Activated CD8-positive, alpha-beta T cell treated with anti-CD3 and anti-CD28 coated beads, Interleukin-2, amount 10 ng/mL, durations not matched to agents 7 days and 5 days (primary cell): ENCODE measurements at regions not wholly inside any gene's neighbourhood (a gene's known extent, or its start where the extent isn't known, plus 50 kb on each side); places are given as distances from the start of the nearest gene placed in this dataset.

ENCODE experiments used
- ATAC-seq: fragments of 150-1000 bp; cut with Tn5 transposase; one replicate; pipeline ENCODE4 v1.10.0; 2021; ENCODE audit warnings: moderate library complexity
- CTCF ChIA-PET: fragments of 350-600 bp; sonication (Branson Sonifier 250); formaldehyde crosslinking; loops from one replicate; lab custom pipeline; 2021; ENCODE audit warnings: antibody characterized with exemption; lab: Charles Lee
- POLR2A ChIA-PET: fragments of 350-600 bp; sonication (Branson Sonifier 250); formaldehyde crosslinking; loops from one replicate; lab custom pipeline; 2021; ENCODE audit warnings: antibody characterized with exemption; lab: Charles Lee
- DNase-seq: peaks from one replicate; pipeline ENCODE4 v3.0.0-alpha.2; 2020
- H3K27ac Mint-ChIP-seq: one replicate; pipeline ENCODE4 v1.8.0; 2021; ENCODE audit warnings: mild to moderate bottlenecking, mixed read lengths
- H3K27me3 Mint-ChIP-seq: one replicate; pipeline ENCODE4 v1.8.0; 2021; ENCODE audit warnings: low read depth, mixed read lengths
- H3K36me3 Mint-ChIP-seq: one replicate; pipeline ENCODE4 v1.8.0; 2021; ENCODE audit warnings: low read depth, mixed read lengths
- H3K4me1 Mint-ChIP-seq: one replicate; pipeline ENCODE4 v1.8.0; 2021; ENCODE audit warnings: low read depth, mixed read lengths
- H3K4me3 Mint-ChIP-seq: one replicate; pipeline ENCODE4 v1.8.0; 2021; ENCODE audit warnings: mild to moderate bottlenecking, mixed read lengths
- H3K9me3 Mint-ChIP-seq: one replicate; pipeline ENCODE4 v1.8.0; 2022; ENCODE audit warnings: mixed read lengths; ENCODE audit not compliant: insufficient read depth

DNA sequence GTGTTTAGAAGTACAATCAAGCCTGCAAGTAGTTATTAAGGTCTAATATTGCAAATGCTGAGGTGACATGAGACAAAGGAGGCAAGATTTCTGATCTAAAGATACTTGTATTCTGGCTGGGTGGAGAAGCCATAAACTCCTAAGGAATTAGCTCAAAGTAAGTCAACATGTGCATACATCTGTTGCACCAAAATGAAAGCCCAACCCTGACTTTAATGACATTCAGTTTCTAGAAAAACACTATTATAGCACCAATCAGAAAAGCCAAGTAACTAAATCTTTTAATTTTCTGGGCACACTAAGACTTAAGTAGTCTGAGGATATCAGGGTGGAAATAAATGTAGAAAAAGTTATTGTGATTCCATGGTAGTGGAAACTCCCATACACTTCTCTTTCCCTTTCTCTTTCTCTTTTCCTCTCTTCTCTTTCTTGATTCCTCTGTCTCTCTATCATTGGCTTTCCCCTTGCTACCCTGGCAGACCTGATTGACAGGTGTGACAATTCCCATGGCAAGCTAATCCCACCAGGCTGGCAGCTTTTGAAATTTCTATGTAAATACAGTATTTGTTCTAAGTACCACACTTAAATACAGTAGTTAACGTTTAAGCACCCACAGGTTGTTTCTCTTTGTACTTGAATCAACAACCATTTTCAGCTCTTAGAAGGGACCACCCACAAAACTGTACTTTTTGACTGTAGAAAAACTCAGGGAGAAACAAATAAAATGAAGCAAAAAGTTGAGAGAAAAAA lies 528.4 kb upstream of the SEMA6D start:
- DNase-seq (no peak), ATAC-seq (no peak)
- peaks cover 2% of the 10 kb centered on the region for H3K36me3 Mint-ChIP-seq
- H3K27ac Mint-ChIP-seq = no peak overlapping the region
- H3K9me3 Mint-ChIP-seq = no peaks in the 10 kb centered on the region
- no peak overlapping the region for H3K4me3 Mint-ChIP-seq
- POLR2A ChIA-PET = no interaction called here
- H3K27me3 Mint-ChIP-seq = peaks cover 15% of the 10 kb centered on the region
- H3K4me1 Mint-ChIP-seq = peaks cover 5% of the 10 kb centered on the region
- CTCF ChIA-PET = interaction anchor here (1.3 kb wide), 1 partner anchor 531 kb away, joined by 3 read pairs; no protein-coding TSS in a partner anchor

DNA sequence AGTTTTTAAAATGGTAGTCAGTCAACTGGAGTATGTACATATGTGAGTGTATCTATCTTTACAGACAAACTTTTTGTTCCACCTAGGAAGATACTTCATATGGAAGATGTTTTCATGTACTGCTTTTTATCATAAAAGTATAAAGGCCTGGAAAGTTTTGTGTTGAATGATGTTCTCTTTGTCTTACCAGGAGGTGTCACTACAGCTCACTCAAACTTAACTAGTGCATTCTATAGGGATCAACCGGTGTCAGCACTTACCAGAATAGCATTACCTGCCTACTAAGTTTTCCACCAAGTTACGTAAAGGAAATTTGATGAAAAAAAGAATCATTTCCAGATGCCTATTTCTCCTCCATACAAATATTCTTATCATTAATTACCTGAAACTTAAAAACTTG lies 522.6 kb upstream of the SEMA6D start:
- no peaks in the 10 kb centered on the region for H3K27me3 Mint-ChIP-seq

DNA sequence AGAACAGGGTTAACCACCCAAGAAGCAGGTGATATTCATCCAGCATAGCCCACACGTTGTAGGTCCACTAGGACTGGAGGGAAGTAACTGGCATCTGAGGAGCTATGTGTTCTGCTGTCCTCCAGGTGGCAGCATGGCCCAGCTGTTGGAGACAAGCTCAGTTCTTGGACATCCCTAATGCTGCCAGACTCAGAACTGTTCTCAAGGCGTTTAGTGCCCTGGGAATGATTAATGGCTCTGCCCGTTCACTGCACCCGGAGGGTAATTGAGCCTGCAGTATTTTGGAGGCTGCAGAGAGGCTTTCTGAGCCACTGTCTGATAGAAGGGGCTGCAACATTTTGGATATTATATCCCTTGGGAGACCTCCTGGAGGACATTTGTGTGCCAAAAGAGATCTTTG lies 521.3 kb upstream of the SEMA6D start:
- ChIA-PET CTCF (interaction anchor here (0.5 to 2.0 kb wide), 10 partner anchors 18 to 1622 kb away, joined by 3 to 23 read pairs (median 4); no protein-coding TSS in a partner anchor), POLR2A (no interaction called here)
- DNase-seq (peak; percentile 58), ATAC-seq (no peak)
- Mint-ChIP-seq H3K27me3 (no peaks in the 10 kb centered on the region), H3K4me3 (no peak overlapping the region), H3K9me3 (no peaks in the 10 kb centered on the region), H3K27ac (no peak overlapping the region), H3K4me1 (no peaks in the 10 kb centered on the region), H3K36me3 (no peaks in the 10 kb centered on the region)

More for the DNA sequence above, 522.6 kb upstream of the SEMA6D start:
- no peaks in the 10 kb centered on the region for H3K9me3 Mint-ChIP-seq
- POLR2A ChIA-PET = no interaction called here
- no peak overlapping the region for H3K4me3 Mint-ChIP-seq
- H3K4me1 Mint-ChIP-seq = no peaks in the 10 kb centered on the region
- DNase-seq (no peak), ATAC-seq (no peak)
- CTCF ChIA-PET = interaction anchor here (1.4 kb wide), 2 partner anchors 793 to 795 kb away, joined by 3 read pairs; no protein-coding TSS in a partner anchor
- no peak overlapping the region for H3K27ac Mint-ChIP-seq
- no peaks in the 10 kb centered on the region for H3K36me3 Mint-ChIP-seq

DNA sequence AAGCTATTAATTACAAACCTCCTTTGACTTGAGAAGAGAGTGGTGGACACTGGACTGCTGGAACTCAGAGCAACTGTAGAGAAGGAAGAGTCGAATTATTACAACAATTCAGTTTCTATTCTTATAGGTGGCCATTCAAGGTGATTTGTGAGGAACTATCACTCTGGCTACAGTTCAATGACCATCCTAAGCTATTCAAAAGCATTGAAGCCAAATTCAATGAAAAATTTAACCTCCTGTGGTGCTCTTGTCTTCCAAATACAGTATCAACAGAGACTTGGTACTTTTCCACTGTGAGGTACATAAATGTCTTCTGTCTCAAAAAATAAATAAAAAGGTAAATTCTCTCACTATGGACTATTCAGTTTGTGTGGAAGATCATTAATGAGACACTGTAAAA lies 513.3 kb upstream of the SEMA6D start:
- no peaks in the 10 kb centered on the region for H3K27me3 Mint-ChIP-seq
- ChIA-PET POLR2A (no interaction called here), CTCF (no interaction called here)
- H3K36me3 Mint-ChIP-seq = no peaks in the 10 kb centered on the region
- ATAC-seq (no peak), DNase-seq (no peak)
- H3K4me3 Mint-ChIP-seq = no peak overlapping the region
- H3K27ac Mint-ChIP-seq = no peak overlapping the region
- H3K4me1 Mint-ChIP-seq = no peaks in the 10 kb centered on the region
- H3K9me3 Mint-ChIP-seq = no peaks in the 10 kb centered on the region

DNA sequence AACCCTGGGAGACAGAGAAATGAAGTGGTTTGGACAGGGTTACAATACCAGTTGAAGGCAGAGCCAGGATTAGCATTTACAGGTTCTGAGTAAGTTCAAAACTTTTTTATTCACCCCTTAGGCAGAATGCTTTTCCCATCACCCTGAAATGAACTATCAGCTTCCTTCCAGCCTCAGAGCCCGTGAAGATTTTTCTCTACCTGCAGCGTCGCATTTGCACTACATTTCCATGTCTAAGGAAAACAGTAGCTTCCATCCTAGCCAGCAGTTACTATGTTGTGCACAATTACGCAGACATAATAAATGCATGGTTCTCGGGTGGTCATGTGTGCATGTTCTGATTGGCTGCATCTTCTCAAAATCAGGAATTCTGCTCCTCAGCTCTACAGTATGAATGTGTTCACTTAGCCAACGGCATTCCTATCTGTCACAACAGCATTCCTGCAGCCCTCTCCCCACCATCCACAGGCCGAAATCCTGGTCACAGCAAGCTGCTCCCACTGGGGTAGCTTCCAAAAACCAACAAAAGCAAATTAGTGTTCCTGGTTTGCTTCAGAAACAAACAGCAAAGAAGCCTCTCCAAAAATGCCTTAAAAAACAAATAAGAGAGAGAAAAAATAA lies 510.8 kb upstream of the SEMA6D start:
- H3K27ac Mint-ChIP-seq = no peak overlapping the region
- CTCF ChIA-PET = no interaction called here
- H3K9me3 Mint-ChIP-seq = no peaks in the 10 kb centered on the region
- POLR2A ChIA-PET = no interaction called here
- ATAC-seq (no peak), DNase-seq (no peak)
- H3K36me3 Mint-ChIP-seq = no peaks in the 10 kb centered on the region
- H3K27me3 Mint-ChIP-seq = no peaks in the 10 kb centered on the region
- H3K4me1 Mint-ChIP-seq = no peaks in the 10 kb centered on the region
- H3K4me3 Mint-ChIP-seq = no peak overlapping the region

DNA sequence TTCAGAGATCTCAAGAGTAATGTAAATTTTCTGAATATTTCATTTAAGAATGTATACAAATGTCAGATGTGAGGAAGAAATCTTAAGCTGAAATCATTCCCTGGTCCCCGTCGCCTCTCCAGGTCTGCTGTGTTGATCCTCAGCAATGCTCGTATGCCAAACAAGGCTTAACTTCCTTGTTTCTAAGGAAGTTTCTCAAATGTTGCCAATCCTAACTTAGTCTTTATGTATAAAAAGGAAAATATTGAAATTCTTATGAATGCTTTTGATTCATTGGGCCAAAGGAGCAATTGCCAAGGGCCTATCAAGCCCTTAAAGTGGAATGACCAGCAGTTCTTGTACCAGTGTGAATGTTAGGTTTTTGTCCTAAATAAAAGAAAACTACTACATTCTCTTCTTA lies 507.7 kb upstream of the SEMA6D start:
- H3K9me3 Mint-ChIP-seq = no peaks in the 10 kb centered on the region
- H3K4me3 Mint-ChIP-seq = no peak overlapping the region
- CTCF ChIA-PET = no interaction called here
- ATAC-seq = no peak
- H3K27me3 Mint-ChIP-seq = no peaks in the 10 kb centered on the region
- no peak overlapping the region for H3K27ac Mint-ChIP-seq
- DNase-seq = no peak
- POLR2A ChIA-PET = no interaction called here
- no peaks in the 10 kb centered on the region for H3K36me3 Mint-ChIP-seq
- H3K4me1 Mint-ChIP-seq = no peaks in the 10 kb centered on the region

DNA sequence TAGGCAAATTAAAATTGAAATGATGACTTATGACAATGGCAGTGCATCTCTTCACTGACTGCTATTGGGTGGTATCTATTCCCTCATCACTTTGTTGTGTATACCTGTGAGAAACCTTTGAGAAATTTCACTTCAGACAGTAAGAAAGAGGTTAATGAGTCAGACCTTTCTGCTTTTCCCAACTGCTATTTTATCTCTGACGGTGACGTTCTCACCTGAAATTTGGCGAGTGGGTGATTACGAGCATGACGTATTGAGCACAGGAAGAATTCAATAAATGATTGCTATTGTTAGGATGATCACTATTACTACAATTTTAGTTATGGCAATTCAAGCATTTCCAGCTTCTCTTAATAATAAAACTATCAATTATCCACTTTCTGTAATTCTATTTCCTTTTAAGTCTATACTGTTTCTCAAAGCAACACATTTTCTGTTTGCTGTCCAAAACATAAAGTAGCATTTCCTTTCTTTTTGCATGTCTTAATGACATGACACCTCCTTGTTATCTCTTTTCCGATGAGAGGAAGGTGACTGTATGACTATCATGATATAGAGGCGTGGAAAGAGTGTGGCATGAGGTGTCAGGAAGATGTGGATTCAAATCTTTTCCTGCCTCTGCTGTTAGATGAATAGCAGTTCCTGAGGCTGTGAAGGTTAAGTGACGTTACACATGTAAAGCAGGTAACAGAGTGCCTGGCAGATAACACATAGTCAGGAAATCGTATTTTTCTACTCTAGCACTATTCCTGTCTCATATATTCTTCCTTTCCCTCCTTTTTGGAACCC lies 504.9 kb upstream of the SEMA6D start:
- ATAC-seq (no peak), DNase-seq (no peak)
- POLR2A ChIA-PET = no interaction called here
- H3K9me3 Mint-ChIP-seq = no peaks in the 10 kb centered on the region
- H3K36me3 Mint-ChIP-seq = no peaks in the 10 kb centered on the region
- no peak overlapping the region for H3K4me3 Mint-ChIP-seq
- CTCF ChIA-PET = no interaction called here
- no peaks in the 10 kb centered on the region for H3K27me3 Mint-ChIP-seq
- H3K4me1 Mint-ChIP-seq = no peaks in the 10 kb centered on the region
- H3K27ac Mint-ChIP-seq = no peak overlapping the region

DNA sequence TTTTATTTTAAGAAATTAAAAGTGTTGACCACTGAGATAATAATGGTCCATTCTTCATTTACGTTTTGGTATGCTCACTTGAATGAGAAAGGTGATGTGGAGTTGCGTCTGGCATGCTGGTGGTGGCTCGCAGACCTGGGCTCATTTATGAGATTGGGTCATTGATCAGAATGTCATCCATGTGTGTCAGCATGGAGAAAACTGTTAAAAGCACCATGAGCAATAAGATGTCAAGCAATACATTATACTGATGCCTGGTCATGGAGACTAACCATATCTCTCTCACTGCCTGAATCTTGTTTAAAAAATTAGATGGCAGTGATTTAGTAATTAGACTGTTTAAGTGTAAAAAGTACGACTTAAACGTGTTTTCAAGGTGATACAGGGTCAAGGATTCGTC lies 503.4 kb upstream of the SEMA6D start:
- no peaks in the 10 kb centered on the region for H3K36me3 Mint-ChIP-seq
- ATAC-seq (no peak), DNase-seq (no peak)
- H3K27ac Mint-ChIP-seq = no peak overlapping the region
- POLR2A ChIA-PET = no interaction called here
- H3K9me3 Mint-ChIP-seq = no peaks in the 10 kb centered on the region
- no peaks in the 10 kb centered on the region for H3K27me3 Mint-ChIP-seq
- H3K4me1 Mint-ChIP-seq = no peaks in the 10 kb centered on the region
- no peak overlapping the region for H3K4me3 Mint-ChIP-seq
- CTCF ChIA-PET = no interaction called here

DNA sequence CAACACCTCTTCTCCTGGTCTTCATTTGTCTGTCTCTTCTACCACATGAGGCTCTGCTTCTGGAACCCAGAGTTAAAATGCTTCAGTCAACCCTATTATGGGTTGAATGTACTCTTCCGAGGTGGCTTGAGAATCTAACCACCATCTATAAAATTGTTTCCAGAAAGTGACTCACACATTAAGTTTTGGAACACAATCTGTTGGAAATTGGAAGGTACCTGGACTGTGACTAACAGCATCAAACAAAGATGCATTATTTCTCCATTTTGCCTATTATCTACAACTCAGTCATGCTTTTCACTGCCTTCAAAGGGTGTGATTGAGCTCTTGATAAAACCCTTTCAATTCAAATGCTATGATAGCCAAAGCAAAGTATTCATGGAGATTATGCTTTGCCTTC lies 499.0 kb upstream of the SEMA6D start:
- Mint-ChIP-seq H3K4me1 (no peaks in the 10 kb centered on the region), H3K27ac (no peak overlapping the region), H3K9me3 (no peaks in the 10 kb centered on the region), H3K27me3 (no peaks in the 10 kb centered on the region), H3K4me3 (no peak overlapping the region), H3K36me3 (no peaks in the 10 kb centered on the region)
- CTCF ChIA-PET = no interaction called here
- POLR2A ChIA-PET = no interaction called here
- ATAC-seq = no peak
- DNase-seq = no peak

DNA sequence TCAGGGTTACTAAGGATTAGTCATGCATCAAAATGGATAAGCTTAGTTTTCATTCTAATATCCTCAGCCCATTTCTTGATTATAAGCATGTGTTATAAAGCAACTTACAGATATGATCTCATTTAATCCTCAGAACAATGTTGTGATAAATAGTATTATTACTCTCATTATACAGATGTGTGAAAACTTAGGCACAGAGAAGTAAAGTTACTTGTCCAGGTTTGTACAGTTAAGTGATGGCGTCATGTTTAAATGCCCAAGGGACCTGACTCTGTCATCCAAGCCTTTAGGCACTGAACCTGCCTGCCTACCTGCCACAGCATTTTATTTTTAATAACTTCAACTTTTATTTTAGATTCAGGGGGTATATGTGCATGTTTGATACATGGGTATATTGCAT lies 472.9 kb upstream of the SEMA6D start:
- no peaks in the 10 kb centered on the region for H3K27me3 Mint-ChIP-seq
- CTCF ChIA-PET = no interaction called here
- no peaks in the 10 kb centered on the region for H3K4me1 Mint-ChIP-seq
- H3K9me3 Mint-ChIP-seq = no peaks in the 10 kb centered on the region
- no peak overlapping the region for H3K4me3 Mint-ChIP-seq
- H3K27ac Mint-ChIP-seq = no peak overlapping the region
- no peak for DNase-seq
- no peak for ATAC-seq
- no peaks in the 10 kb centered on the region for H3K36me3 Mint-ChIP-seq
- POLR2A ChIA-PET = no interaction called here

DNA sequence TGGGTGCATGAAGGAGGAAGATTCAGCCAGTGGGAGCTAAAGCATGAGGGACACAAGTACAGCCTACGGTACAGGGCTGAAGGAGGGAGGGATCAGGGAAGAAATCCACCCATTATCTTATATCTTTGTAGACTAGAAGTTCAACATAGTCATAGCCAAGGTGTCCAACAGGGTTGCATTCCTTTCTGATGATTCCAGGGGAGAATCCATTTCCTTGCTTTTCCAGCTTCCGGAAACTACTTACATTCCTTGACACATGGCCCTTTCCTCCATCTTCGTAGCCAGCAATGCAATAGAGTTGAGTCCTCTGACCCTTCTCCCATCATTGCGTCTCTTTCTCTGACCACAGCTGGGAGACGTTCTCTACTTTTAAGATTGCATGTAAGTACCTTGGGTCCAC lies 471.0 kb upstream of the SEMA6D start:
- no peaks in the 10 kb centered on the region for H3K27me3 Mint-ChIP-seq
- CTCF ChIA-PET = no interaction called here
- ATAC-seq (no peak), DNase-seq (no peak)
- no peaks in the 10 kb centered on the region for H3K36me3 Mint-ChIP-seq
- H3K4me3 Mint-ChIP-seq = no peak overlapping the region
- H3K4me1 Mint-ChIP-seq = no peaks in the 10 kb centered on the region
- POLR2A ChIA-PET = no interaction called here
- H3K9me3 Mint-ChIP-seq = no peaks in the 10 kb centered on the region
- H3K27ac Mint-ChIP-seq = no peak overlapping the region

DNA sequence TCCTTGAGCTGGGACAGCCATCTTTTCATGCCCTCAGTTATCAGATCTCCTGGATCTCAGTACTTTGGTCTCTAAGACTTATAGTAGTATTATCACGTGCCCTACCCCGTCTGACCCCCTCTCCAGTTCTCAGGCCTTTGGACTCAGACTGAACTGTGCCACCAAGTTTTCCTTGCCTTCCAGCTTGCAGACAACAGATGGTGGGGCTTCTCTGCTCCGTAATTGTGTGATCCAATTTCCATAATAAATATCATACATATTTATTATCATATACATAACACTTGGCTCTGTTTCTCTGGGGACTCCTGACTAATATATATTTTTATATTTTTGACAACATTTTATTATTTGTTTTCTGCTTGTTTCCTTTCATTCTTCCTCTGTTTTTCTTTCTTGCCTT lies 458.8 kb upstream of the SEMA6D start:
- no peak overlapping the region for H3K4me3 Mint-ChIP-seq
- POLR2A ChIA-PET = no interaction called here
- peaks cover 14% of the 10 kb centered on the region for H3K9me3 Mint-ChIP-seq
- H3K27me3 Mint-ChIP-seq = no peaks in the 10 kb centered on the region
- H3K27ac Mint-ChIP-seq = no peak overlapping the region
- ATAC-seq (no peak), DNase-seq (no peak)
- CTCF ChIA-PET = no interaction called here
- no peaks in the 10 kb centered on the region for H3K36me3 Mint-ChIP-seq
- no peaks in the 10 kb centered on the region for H3K4me1 Mint-ChIP-seq
